ENCODE measurements at regions not wholly inside any gene's neighbourhood (a gene's known extent, or its start where the extent isn't known, plus 50 kb on each side); places are given as distances from the start of the nearest gene placed in this dataset.

DNA sequence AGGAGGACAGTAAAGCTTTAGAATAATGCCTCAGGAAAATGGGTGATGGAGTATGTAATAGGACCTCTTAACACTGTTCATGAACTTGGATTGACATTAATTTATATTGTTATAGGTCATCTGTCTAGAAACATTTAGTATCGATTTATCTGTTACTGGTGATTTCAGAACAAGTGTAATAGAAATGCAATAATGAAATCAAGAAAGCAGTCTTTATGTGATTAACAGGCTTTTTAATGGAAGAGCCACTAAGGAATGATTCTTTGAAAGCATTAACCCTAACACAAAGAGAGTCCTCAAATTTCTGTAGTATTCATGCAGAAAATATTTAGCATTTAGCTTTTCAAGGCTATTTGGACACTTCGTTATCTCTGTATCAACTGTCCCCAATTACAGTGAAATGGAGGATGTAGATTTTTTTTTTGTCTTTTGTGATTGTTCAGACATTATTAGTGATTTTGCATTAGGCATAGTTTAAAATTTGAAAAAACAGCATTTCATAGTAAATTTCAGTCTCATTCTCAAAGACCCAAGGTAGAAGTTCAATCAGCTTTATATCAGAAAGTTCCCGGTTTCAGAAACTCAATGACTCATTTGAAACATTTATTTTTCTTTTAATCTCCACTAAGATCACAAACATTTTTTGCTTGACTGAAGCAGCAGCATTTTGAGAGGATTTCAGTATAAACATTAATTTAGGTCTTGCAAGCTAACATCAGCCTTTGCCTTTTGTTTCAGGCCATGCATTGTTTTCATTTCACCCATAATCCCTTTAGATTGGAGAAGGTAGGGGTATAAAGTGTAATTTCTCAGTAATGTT is 56.3 kb downstream of the AGTR2 start:
- no peak for DNase-seq (ENCODE audit: low spot score)
- intact Hi-C loops (cut with DNase I) = no loop called here

DNA sequence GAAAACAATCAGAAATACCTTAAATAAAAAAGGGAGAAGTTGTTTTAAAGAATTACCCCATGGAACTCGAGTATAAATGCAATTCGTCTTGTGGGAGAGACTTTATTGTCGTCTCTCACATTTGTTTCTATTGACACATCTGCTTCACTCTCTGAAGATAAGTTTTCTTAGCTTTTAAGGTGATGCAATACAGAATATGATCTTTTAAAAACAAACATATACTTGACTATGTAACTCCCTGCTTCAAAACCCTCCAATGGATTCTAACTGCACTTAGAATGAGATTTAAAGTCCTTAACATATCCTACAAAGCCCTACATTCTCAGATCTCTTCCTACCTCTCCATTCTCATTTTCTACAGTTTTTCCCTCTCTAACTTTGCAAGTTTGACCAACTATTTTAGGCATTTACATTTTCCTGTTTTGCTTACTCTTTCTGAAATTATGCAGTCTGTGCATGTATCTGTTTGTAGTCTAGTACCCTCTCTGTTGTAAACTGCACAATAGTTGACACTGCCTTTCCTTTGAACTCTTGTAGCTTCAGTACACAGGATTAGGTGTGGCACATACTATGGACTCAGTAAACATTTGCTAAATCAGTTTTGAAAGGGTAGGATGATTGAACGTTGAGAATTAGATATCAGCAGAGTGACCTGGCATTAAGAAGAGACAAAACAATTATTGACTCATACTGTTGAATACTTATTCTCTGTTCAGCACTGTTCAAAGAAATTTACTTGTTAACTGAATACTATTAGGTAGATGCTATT is 59.8 kb downstream of the AGTR2 start:
- no peak for DNase-seq (ENCODE audit: low spot score)
- intact Hi-C loops (cut with DNase I) = no loop called here

DNA sequence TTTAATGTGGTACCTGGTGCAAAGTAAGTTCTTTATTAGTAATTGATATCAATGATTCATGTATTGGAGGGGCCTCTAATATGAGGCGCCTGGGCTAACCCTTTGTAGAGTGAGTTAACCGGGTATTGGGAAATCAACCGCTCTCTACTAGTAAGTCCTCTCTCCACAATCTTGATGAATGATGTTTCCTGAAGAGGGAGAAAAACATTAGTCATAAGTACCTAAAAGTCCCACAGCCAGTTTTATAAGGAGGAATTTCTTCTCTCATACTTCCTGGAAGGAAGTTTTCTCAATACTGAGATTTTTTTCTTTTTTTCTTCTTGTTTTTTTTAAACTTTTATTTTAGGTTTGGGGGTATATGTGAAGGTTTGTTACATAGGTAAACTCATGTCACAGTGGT is 62.3 kb downstream of the AGTR2 start:
- DNase-seq (ENCODE audit: low spot score) = no peak
- intact Hi-C loops (cut with DNase I) = no loop called here

DNA sequence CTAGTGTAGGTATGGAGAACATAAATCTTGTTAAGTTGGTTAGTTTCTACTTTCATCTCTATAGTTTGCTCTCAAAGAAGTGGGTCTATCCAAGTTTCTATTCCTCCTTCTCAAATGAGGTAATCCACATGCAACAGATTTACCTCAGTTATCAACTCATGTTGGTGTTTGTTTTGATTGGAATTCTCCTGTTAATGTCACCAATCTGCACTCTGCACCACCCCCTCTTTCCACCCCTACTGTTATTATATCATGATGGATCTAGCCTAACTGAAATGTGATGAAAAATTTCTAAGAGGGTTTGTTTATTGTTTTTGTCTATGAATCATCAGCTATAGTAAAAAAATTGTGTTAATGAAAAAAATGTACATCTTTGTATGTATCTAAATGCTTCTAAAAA is 66.1 kb downstream of the AGTR2 start:
- DNase-seq (ENCODE audit: low spot score) = no peak
- intact Hi-C loops (cut with DNase I) = no loop called here

DNA sequence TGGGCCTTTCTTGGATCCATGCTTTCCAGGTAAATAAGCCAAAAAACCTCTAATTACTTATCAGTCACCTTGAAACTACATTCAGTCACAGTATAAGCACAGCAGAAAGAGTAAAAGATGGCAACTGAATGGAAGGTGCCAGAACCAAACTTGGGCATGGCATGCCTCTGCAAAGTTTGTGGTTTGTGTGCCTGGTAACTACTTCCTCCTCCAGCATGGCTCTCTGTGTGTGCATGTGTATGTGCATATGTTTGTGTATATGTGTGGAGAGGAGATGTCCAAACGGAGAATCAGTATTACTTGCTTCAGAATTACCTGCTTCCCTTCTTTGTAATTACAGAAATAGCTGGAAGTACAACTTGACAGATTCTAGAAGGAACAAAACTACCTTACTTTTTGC is 67.5 kb downstream of the AGTR2 start:
- intact Hi-C loops (cut with DNase I) = no loop called here
- DNase-seq (ENCODE audit: low spot score) = no peak

DNA sequence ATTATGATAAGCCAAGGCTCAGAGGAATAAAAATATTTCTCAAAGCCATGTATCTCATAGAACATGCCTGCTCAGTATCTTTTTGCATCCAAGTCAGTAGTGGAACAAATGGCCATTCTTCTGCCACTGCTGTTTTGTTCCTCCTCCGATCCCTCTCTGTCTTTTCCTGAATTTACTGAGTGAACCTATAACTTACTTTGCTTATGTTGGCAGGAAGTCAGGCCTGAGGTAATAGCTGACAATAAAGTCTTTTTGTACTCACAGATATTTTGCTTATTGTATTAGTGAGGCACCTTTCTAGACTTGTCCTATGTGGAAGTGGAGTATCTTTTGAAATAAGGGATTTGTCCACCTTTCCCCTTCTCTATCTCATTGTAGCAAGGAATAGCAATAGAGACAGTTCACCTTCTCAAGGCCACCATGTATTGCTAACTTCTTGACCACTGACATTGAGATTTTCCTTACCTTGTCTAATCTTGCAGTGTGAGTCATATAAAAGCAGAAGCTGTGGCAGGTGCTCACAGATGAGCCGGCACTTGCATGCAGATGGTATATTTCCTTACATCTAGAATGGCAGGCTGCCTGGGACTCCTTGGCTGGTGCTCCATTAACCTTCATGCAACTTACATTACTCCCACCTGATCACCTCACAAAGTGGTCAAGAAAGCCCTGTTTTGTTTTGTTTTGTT is 68.2 kb downstream of the AGTR2 start:
- intact Hi-C loops (cut with DNase I) = no loop called here
- no peak for DNase-seq (ENCODE audit: low spot score)

DNA sequence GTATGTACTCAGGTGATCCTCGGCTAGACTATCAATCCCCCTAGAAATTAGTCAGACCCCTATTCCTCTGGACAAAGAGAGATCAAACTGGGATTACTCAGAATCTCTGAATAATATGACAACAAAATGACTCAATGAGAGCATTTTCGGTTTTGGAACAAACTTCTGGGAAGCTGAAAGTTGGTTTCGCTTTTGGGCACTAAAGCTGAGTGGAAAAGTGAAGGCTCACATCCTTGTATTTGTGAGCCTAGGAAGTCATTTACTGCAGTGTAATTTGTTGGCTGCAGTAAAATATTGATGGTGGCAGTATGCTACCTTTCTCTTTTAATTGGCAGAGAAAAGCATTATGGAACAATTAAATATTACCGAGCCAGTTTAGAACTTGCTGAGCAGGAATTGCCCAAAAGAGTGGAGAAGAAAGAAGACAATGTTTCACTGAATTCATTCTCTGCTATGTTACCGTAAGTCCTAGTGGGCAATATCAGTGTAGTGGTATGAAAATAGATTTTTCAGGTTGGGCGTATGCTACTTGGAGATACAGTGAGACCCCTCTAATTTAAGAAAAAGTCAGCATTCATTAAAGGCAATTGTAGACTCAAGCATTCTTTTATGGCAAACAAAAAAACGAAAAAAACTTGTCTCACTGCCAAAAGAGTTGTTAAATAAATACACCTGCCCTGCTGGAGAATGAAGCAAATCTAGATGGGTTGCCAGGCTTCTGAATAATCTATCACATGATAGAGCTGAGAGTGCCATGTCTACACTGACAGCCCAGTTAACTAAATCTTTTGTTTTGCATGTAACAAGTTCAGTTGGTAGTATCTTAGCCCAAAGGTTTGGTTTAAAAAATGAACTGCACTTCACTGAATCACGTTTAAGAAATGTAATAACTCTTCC is 69.6 kb downstream of the AGTR2 start:
- intact Hi-C loops (cut with DNase I) = no loop called here
- DNase-seq (ENCODE audit: low spot score) = no peak

DNA sequence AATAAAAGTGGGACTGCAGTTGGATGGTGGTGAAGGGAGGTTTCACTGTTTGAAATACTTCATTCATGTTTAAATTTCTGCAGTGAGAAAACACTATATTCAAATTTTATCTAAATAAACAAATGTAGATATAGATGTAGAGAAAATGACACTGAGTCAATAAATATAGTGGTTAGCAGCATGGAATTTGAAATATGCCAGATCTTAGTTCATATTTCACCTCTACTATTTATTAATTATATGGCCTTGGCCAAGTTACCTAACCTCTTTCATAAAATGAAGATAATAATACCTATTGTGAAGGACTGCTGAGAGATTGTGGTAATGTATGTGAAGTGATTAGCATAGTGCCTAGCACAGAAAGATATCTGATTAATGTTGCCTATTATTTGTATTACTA is 70.5 kb downstream of the AGTR2 start:
- DNase-seq (ENCODE audit: low spot score) = no peak
- intact Hi-C loops (cut with DNase I) = no loop called here

DNA sequence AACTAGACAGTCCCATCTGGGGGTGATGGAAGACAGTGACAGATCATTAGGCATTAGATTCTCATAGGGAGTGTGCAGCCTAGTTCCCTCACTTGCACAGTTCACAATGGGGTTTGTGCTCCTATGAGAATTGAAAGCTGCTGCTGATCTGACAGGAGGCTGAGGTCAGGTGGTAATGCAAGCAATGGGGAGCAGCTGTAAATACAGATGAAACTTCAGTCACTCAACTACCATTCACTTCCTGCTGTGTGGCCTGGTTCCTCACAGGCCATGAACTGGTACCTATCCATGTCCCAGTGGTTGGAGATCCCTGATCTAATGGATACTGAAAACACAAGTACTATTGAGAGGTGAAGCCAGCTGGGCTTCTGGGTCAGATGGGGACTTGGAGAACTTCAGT is 72.5 kb downstream of the AGTR2 start:
- intact Hi-C loops (cut with DNase I) = no loop called here
- DNase-seq (ENCODE audit: low spot score) = no peak

DNA sequence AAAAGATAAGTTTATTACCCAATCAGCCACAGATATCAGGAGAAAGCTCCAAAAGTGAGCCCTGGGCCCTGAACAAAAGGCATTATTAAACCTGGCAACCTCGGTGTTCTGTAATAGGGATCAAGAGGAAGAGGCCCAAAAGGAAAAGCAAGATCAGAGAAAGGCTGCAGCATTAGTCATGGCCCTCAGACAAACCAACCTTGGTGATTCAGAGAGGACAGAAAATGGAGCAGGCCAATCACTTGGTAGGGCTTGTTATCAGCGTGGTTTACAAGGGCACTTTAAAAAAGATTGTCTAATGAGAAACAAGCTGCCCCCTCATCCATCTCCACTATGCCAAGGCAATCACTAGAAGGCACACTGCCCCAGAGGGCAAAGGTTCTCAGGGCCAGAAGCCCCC is 75.7 kb downstream of the AGTR2 start:
- no peak for DNase-seq (ENCODE audit: low spot score)
- intact Hi-C loops (cut with DNase I) = no loop called here

DNA sequence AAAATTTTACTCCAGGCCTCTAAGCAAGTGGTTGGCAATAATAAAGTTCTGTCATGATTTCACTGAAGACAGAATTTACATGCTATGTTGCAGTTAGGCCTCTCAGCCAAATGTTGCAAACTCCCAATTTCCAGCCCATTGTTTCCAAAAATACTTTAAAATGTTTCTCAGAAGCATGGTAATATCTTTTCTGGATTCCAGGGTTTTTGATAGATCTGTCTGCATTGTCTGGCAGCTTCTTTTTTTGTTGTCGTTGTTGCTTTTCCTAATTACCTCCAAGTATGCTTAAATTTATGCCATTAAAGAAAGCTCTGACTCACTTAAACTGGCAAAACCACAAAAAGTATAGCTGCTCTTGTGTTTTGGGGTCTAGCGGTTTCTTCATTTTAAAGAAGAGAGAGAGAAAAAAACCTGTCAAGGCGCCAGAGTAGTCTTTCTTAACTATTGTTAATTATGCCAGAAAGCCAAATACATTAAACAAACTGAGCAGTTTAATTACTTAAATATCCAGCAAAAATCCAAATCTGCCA is 97.0 kb downstream of the AGTR2 start:
- DNase-seq (ENCODE audit: low spot score) = no peak
- intact Hi-C loops (cut with DNase I) = no loop called here

DNA sequence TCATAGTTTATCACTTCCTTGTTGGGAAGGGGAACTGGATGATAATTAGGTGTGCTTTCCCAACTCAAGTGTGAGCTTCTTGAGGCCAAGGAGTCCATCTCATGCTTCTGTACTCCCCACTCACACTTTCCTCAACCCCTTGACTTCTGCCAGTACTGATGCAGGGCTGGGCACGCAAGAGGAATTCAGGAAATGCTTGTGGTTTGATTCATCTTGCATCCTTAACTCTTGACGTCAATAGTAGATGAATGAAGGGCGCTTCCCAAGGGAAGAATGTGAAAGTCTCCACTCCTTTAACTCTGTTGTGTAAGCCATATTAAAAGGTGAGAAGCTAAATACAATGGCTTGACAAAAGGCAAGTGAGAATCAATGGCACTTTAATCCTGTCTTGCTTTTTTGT is 101.8 kb downstream of the AGTR2 start:
- intact Hi-C loops (cut with DNase I) = no loop called here
- no peak for DNase-seq (ENCODE audit: low spot score)

DNA sequence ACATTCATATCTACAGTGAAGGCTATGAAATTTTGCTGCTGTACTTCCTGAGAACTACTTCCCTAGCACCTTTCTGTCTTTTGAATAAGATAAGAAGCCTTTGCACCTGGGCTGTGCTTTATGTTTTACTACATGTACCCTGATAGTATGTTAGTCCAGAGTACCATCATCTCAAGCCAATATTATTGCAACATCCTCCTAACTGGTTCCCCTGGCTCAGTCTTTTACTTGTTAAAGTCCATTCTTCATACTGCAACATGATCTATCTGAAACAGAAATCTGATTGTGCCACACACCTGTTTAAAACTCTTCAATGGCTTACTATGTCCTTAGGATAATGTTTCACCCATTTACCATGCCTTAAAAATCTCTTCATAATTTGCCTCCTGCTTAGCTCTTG is 102.3 kb downstream of the AGTR2 start:
- intact Hi-C loops (cut with DNase I) = no loop called here
- no peak for DNase-seq (ENCODE audit: low spot score)

DNA sequence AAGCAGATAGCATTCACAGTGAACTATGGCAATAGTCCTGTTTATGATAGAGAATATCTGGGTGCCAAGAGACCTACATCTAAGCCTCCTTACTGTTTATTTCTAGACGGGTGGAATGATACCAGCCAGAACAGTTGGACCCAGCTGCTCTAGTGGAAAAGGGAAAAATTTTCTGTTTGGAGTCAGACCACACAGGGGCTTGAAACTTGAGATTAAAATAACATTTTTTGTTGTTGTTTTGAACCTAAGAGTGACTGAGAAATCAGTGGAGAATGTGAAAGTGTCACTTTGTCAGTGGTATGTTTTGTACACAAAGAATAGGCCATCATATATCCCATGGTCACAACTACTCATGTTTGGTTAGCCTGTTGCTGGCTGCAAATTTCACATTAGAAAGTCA is 105.7 kb downstream of the AGTR2 start:
- intact Hi-C loops (cut with DNase I) = no loop called here
- DNase-seq (ENCODE audit: low spot score) = no peak

DNA sequence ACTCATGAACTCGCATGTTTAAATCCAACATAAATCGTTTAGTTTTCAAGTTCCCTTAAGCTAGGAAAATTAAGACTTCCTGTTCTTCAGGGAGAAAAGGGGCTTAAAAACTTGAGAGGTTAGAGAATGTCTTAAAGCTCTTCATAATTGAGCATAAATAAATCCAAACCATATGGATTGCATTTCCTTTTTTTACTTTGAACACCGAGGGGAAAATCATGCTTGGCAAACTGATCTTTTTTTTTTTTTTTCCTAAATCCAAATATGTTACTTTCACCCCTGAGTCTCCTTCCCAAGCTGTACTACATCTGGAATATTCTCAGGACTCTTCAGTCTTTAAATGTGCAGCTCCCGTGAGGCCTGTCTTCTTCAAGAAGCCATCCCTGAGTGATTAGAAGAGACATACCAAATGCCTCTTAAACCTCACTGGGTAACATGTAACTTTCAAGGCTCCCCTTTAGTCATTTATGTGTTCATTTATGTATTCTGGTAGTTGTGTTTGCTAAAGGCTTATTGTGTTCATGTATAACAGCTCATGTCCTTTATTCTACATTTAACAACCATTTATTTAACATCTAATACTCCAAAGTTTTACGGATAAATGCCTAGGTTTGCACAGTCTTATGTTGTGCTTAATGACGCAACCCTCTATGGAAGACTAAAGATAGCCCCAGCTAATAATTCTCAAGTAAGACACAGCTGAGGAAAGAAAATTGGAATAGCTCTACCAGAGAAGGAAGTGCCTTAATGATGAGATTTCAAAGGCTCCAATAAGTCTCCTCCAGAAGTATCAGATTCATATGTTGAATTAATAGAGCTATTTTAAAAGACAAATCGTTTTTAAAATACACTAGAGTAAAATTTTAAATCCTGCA is 107.0 kb downstream of the AGTR2 start:
- DNase-seq (ENCODE audit: low spot score) = no peak
- intact Hi-C loops (cut with DNase I) = no loop called here

DNA sequence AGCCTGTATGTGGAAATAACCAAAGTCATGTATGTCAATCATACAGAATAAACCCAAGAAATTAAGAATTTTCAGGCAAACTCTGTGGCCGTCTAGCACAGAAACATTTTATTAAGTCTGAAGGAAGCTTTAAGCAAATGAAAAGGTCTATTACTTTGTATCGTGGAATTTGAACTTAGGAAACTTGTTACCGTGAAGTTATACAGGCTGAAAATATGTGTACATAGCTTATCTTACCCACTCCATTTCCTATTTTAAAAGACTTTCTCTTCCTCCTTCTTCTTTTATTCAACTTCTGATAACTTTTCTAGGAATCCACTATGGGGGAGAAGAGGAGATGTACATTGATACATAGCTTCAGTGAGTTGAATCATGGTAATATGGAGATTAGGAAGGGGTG is 108.3 kb downstream of the AGTR2 start:
- intact Hi-C loops (cut with DNase I) = no loop called here
- DNase-seq (ENCODE audit: low spot score) = no peak

DNA sequence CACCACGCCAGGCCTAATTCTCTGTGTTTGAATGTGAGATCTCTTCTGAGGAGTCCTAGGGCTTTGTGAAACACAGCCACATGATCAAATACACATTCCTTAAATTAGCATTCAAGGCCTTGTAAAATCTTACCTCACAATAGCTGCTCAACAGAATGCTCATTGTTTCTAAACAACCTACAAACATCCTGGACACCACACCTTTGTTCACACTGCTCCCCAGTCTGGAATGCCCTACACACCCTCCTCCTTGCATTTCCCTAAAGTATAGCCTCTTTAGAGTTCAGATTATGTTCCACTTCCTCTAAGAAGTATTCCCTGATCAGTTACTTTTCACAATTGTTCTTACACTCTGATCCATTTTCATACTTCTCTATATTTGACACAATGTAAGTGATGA is 110.6 kb downstream of the AGTR2 start:
- intact Hi-C loops (cut with DNase I) = no loop called here
- DNase-seq (ENCODE audit: low spot score) = no peak

DNA sequence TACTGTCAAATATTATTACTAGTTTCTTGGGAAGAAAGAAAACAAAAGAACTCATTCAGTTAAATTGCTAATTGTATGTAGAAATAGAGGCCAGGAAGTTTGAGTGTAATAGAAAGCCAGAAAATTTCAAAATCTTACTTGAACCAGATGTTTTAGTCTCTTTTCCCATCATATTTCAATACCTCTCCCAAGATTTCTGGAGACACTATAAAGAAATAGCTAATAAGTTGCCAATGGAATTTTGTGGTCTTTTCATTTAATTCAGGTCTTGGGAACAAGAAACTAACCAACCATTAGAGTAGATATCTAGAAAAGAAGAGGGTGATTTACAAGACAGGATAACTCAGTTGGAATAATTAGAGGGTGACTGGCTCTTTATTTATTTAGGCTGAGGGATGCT is 112.2 kb downstream of the AGTR2 start:
- DNase-seq (ENCODE audit: low spot score) = no peak
- intact Hi-C loops (cut with DNase I) = no loop called here

Measured in posterior vena cava (tissue), 2 donors.